ENCODE measurements at regions not wholly inside any gene's neighbourhood (a gene's known extent, or its start where the extent isn't known, plus 50 kb on each side); places are given as distances from the start of the nearest gene placed in this dataset.
"Not testable (repeated sequence)": the region's sequence is repeated elsewhere in the genome, so short reads cannot be mapped to it uniquely, and the experiment has no call there.

DNA sequence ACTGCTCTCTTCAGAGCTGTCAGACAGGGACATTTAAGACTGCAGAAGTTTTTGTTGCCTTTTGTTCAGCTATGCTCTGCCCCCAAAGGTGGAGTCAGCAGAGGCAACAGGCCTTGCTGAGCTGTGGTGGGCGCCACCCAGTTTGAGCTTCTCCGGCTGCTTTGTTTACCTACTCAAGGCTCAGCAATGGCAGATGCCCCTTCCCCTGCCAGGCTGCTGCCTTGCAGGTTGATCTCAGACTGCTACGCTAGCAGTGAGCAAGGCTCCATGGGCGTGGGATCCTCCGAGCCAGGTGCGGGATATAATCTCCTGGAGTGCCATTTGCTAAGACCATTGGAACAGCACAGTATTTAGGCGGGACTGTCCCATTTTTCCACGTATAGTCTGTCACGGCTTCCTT lies 371.4 kb upstream of the AMOT start:
- TF ChIP-seq, protein P1, sequence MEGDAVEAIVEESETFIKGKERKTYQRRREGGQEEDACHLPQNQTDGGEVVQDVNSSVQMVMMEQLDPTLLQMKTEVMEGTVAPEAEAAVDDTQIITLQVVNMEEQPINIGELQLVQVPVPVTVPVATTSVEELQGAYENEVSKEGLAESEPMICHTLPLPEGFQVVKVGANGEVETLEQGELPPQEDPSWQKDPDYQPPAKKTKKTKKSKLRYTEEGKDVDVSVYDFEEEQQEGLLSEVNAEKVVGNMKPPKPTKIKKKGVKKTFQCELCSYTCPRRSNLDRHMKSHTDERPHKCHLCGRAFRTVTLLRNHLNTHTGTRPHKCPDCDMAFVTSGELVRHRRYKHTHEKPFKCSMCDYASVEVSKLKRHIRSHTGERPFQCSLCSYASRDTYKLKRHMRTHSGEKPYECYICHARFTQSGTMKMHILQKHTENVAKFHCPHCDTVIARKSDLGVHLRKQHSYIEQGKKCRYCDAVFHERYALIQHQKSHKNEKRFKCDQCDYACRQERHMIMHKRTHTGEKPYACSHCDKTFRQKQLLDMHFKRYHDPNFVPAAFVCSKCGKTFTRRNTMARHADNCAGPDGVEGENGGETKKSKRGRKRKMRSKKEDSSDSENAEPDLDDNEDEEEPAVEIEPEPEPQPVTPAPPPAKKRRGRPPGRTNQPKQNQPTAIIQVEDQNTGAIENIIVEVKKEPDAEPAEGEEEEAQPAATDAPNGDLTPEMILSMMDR (IDR thresholded peaks at IDR 0.05) = no peak
- Mint-ChIP-seq H3K4me3 (no peak overlapping the region), H3K27ac (no peak overlapping the region), H3K27me3 (ENCODE audit: low read depth, poor library complexity) (peaks cover 8% of the 10 kb centered on the region), H3K36me3 (ENCODE audit: low read depth) (peaks cover 3% of the 10 kb centered on the region), H3K4me1 (no peaks in the 10 kb centered on the region), H3K9me3 (peaks cover 46% of the 10 kb centered on the region)
- DNase-seq = no peak

DNA sequence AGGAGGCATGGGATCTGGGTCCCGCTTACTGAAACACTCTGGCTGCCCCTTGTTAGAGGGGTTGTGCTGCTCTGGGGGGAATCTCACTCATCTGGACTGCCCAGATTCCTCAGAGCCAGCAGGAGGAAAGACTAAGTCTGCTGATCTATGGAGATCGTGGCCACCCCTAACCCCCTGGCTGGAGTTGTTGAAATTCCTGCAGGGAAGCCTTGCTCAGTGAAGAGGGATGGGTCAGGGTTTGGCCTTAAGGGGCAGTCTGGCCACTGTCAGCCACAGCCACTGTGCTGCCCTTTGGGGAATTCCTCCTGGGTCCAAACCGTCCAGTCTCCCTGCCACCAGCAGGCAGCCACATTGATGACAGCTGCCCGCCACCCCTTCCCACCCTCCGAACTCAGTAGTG lies 362.0 kb upstream of the AMOT start:
- H3K36me3 Mint-ChIP-seq (ENCODE audit: low read depth) = no peaks in the 10 kb centered on the region
- H3K4me3 Mint-ChIP-seq = no peak overlapping the region
- no peak overlapping the region for H3K27ac Mint-ChIP-seq
- H3K4me1 Mint-ChIP-seq = peaks cover 4% of the 10 kb centered on the region
- DNase-seq = no peak
- TF ChIP-seq, protein P1 (IDR thresholded peaks at IDR 0.05) = no peak
- H3K27me3 Mint-ChIP-seq (ENCODE audit: low read depth, poor library complexity) = no peaks in the 10 kb centered on the region
- H3K9me3 Mint-ChIP-seq = peaks cover 35% of the 10 kb centered on the region

DNA sequence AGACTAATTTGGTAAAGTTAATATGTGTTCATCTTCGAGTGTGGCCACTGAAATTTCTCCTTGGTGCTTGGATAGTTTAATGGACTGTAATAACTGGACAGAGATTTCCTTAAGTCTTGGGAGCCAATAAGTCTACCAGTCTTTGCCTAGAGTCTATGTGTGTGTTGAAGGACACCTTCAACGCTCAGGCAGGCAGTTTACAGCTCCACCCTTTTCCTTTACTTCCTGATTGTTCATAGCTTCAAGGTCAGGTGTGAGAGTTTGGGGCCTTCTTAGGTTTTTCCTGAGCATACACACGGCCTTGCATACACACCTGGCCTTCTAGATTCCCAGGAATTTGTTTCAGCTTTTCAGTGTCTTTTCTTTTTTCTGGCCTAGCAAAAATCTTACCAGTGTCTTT lies 355.3 kb upstream of the AMOT start:
- Mint-ChIP-seq H3K4me1 (no peaks in the 10 kb centered on the region), H3K36me3 (ENCODE audit: low read depth) (no peaks in the 10 kb centered on the region), H3K9me3 (peaks cover 18% of the 10 kb centered on the region), H3K4me3 (no peak overlapping the region), H3K27me3 (ENCODE audit: low read depth, poor library complexity) (no peaks in the 10 kb centered on the region), H3K27ac (no peak overlapping the region)
- DNase-seq = no peak
- TF ChIP-seq, protein P1 (IDR thresholded peaks at IDR 0.05) = no peak

DNA sequence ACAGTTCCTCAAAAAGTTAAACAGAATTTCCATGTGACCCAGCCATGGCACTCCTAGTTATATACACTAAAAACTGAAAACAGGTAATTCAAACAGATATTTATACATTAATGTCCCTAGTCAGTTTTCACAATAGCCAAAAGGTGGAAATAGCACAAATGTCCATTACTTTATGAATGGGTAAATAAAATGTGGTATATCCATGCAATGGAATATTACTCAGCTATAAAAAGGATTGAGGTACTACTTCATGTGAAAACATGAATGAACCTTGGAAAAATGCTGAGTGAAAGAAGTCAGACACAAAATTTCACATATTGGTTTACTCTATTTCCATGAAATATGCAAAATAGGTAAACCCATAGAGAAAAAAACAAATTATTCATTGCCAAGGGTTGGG lies 351.8 kb upstream of the AMOT start:
- Mint-ChIP-seq H3K36me3 (ENCODE audit: low read depth) (no peaks in the 10 kb centered on the region), H3K27ac (no peak overlapping the region)
- TF ChIP-seq, protein P1 (IDR thresholded peaks at IDR 0.05) = no peak

DNA sequence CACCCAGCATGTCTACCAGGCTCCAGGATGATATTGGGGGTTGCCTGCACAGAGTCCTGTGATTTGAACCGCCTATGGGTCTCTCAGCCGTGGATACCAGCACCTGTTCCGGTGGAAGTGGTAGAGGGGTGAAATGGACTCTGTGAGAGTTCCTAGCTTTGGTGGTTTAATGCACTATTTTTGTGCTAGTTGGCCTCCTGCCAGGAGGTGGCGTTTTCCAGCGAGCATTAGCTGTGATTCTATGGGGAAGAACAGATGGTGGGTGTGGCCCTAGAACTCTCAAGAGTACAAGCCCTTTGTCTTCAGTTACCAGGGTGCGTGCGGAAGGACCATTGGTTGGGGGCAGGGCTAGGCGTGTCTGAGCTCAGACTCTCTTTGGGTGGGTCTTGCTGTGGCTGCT lies 316.9 kb upstream of the AMOT start:
- DNase-seq = no peak
- no peak overlapping the region for H3K4me3 Mint-ChIP-seq

More for the DNA sequence above, 351.8 kb upstream of the AMOT start:
- Mint-ChIP-seq H3K4me1 (no peaks in the 10 kb centered on the region), H3K27me3 (ENCODE audit: low read depth, poor library complexity) (no peaks in the 10 kb centered on the region), H3K9me3 (peaks cover 4% of the 10 kb centered on the region), H3K4me3 (no peak overlapping the region)
- no peak for DNase-seq

DNA sequence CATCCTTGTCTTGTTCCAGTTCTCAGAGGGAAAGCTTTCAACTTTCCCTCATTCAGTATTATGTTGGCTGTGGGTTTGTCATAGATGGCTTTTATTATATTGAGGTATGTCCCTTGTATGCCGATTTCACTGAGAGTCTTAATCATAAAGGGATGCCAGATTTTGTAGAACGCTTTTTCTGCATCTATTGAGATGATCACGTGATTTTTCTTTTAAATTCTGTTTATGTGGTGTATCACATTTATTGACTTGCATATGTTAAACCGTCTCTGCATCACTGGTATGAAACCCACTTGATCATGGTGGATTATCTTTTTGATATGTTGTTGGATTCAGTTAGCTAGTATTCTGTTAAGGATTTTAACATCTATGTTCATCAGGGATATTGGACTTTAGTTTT lies 313.7 kb upstream of the AMOT start:
- H3K36me3 Mint-ChIP-seq (ENCODE audit: low read depth); H3K4me1 Mint-ChIP-seq; H3K4me3 Mint-ChIP-seq; H3K27ac Mint-ChIP-seq; H3K27me3 Mint-ChIP-seq (ENCODE audit: low read depth, poor library complexity); DNase-seq: not testable (repeated sequence)
- peaks cover 23% of the 10 kb centered on the region for H3K9me3 Mint-ChIP-seq

More for the DNA sequence above, 316.9 kb upstream of the AMOT start:
- peaks cover 32% of the 10 kb centered on the region for H3K9me3 Mint-ChIP-seq
- no peaks in the 10 kb centered on the region for H3K4me1 Mint-ChIP-seq
- H3K27me3 Mint-ChIP-seq (ENCODE audit: low read depth, poor library complexity) = peaks cover 8% of the 10 kb centered on the region
- TF ChIP-seq, protein P1 (IDR thresholded peaks at IDR 0.05) = no peak
- H3K36me3 Mint-ChIP-seq (ENCODE audit: low read depth) = peaks cover 7% of the 10 kb centered on the region
- H3K27ac Mint-ChIP-seq = no peak overlapping the region
